ENCODE measurements at regions not wholly inside any gene's neighbourhood (a gene's known extent, or its start where the extent isn't known, plus 50 kb on each side); places are given as distances from the start of the nearest gene placed in this dataset.

- no peak for DNase-seq
Measured at GRCh38 chr13:107851670-107852069, 363.7 kb downstream of the LIG4 start.

DNA sequence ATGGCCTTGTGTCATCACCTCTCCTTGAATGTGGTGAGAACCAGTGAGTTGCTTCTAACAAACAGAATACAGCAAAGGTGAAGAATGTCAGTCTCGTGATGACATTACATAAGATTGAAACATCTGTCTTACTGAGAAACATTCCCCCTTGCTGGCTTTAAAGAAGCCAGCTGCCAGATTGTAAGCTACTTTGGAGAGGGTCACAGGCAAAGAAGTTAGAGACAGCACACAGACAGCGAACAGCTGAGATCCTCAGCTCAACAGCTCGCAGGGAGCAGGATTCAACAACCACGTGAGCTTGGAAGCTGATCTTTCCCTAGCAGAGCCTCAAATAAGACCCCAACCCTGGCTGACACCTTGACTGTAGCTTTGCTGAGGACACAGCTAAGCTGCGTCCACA is 367.9 kb downstream of the LIG4 start:
- DNase-seq = no peak

DNA sequence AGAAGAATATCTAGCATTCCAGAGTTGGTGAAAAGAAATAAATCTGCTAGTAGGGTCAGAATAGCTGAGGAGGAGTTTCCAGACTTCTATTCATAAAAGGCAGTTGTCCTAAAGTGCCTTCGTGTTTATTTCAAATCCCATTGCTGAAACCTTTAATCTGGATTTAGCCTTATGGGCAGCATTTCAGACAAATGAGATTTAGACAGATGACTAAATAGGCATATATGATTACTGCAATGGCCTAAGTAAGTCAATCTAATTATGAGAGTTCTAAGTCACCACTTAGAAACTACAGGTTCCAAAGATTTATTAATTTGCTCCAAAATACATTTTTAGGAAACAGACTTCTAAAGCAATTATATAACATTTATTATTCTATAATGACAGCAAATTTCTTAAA is 368.7 kb downstream of the LIG4 start:
- no peak for DNase-seq

DNA sequence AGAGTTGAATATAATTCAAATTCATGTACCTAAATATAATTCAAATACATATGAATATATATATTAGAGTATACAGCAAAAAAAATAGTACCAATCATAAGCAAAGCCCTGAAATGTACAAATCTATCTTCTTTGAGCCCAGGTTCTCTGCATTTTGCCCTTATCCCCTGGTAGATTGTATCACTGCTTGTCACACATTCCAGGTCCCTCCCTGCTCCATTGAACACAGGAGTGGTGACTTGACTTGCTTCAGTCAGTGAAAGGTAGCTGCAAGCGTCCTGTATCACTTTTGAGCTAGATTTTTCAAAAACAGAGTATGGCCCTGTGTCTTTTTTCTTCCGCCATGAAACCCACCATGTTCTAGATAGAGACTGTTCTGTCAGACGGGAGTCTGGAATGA is 369.4 kb downstream of the LIG4 start:
- DNase-seq = no peak

DNA sequence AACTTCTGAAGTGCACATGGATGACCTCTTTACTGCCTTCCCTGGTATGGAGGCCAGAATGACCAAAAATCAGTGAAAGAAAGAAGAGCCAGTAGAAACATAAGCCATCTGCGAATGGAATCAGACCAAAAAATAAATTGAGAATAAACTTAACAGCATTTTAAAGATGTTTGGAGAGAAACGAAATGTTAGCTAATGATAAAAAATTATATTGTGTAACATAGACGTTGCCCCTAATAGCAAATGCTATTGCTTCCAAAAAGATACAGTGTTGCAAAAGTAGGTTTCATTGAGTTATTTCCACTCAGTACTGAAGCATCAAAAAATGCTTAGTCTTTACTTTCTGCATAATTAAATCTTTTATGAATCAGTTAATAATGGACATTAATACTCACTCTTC is 371.7 kb downstream of the LIG4 start:
- DNase-seq = no peak

DNA sequence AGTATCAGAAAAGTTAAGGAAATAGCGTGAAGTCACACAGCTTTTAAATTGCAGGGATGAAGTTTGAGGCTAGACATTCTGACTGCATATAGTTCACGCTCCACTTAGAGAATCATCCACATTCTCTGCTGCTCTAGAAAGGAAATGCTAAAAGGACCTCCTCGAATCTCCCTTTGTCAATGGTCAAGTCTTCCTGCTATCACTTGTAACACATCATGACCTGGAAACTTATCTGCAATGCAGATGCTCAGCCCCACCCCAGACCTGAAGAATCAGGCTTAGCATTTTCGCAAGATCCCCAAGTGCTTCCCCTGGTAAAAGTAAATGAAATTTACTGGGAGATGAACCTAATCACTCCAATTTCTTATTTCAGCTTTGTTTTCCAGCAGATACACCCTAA is 372.1 kb downstream of the LIG4 start:
- DNase-seq = no peak

GRCh38 chr13:107842562-107843180 is 372.7 kb downstream of the LIG4 start:
- DNase-seq = no peak

GRCh38 chr13:107838588-107839161 is 376.7 kb downstream of the LIG4 start:
- DNase-seq = no peak

DNA sequence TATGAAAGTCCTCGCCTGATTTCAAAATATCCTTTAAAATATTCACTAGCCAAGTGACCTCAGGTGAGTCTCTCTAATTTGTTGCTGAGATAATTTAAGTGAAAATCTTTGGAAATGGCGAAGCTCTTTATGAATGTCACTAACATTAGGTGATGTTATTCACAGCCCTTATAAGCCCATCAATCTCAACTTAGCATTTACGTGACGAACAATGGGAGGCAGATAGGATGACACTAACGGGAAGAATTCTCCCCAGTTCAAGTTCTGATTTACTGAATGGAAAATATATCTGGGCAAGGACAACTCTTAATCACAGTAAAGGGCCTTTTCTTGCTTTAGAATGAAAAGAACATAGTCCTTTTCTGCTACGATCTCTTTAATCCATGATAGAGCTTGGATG is 378.7 kb downstream of the LIG4 start:
- no peak for DNase-seq

GRCh38 chr13:107835339-107836018 is 379.9 kb downstream of the LIG4 start:
- DNase-seq = no peak

GRCh38 chr13:107834717-107835116 is 380.6 kb downstream of the LIG4 start:
- DNase-seq = no peak

DNA sequence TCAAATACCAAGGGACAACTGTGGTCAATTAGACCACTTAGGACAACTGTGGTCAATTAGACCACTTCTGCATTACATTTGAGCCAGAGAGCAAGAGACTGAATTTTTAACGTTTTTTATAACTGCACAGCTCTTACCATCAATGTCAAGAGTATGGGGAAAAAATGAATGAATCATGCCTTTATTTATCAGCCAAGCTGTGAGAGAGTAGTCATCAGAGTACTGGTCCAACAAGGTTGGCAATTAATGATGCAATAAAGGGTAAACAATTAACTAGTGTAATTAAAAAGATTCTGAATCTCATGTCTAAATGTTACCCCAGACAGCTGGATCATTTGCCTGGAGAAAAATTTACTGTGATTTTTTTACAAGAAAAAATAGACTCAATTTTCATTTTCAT is 381.1 kb downstream of the LIG4 start:
- no peak for DNase-seq

GRCh38 chr13:107832500-107833100 is 382.7 kb downstream of the LIG4 start:
- no peak for DNase-seq

DNA sequence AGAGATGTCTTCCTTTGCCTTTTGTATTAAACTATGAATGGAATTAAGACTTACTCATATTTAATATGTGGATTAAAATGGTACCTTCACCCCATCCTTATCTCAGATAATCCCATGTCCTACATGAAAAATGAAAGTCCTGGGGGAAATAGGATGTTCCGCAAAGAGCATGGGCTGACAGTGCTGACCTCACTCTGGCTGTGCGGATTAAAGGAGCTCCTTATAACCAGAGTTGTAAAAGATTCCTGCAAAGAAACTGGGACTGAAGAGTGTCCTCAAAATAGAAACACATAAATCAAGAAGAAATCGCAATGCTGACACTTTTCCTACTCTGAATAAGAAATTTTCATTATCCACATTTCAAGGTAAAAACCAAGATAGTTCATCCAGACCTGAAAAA is 384.5 kb downstream of the LIG4 start:
- DNase-seq = no peak

DNA sequence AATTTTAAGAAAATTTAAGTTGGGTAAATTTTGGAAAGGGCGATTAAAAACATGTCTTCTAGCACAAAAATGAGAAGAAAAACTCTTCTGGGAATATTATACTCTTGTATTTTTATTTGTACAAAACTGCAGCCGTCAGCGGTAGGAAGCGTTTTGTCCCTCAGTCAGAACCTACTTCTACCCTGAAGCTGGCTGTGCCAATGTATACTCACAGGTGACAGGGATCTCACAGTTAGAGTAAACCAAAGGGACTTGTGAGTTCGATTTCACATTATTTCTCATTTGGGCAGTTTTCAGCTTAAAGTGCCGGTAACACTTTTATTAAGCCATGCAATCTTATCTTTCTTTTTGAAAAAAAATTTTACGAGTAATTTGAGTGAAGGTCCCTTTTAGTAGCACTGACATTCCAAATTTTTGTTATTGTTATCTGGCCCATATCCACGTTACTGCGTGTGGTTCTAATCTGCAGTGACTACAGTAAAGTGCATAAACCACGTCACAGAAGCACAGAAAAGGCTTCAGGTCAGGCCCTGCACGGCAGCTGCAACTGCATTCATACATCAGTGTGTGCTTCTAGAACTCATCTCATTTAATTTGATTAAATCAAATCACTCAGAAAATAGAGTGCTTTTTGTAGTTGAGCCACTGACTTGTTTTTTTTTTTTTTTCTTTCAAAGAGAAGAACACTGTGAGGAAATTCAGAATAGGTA is 387.3 kb downstream of the LIG4 start:
- no peak for DNase-seq

DNA sequence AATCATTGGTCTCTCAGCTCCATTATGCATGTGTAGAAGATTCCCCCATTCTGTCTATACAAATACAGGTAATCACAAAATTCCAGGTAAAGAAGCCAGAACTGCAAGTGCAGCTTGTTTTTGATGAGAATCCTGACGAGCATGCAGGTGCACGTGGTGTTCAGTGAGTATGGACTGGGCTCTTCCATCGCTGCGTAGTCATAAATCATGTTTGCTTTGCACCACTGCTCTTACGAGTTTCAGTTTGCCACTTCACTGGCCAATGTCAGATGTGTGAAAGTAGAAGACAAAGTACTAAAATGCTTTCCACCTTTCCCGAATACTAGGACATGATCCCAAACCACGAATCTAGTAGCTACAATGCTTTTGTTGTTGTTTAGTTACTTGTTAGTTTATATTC is 390.7 kb downstream of the LIG4 start:
- no peak for DNase-seq

GRCh38 chr13:107822006-107822405 is 393.3 kb downstream of the LIG4 start:
- DNase-seq = no peak

GRCh38 chr13:107821492-107821891 is 393.8 kb downstream of the LIG4 start:
- no peak for DNase-seq

DNA sequence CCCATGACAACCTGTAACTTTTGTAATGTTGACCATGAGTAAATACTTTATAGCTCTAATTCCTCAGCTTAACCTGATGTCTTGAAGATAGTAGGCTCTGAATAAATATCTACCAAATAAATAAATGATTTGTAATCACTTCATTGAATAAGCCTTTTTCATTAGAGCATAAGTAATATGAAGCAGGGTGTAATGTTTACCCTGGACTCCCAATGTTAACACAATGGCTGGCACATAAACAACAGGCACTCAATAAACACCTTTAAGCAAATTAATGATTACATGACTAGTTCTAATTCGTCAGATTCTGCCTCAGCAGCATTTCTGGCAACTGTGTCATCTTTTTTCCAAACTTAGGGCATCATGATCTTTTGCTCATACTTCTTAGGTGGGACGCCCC is 396.3 kb downstream of the LIG4 start:
- DNase-seq = no peak

- no peak for DNase-seq
Measured at GRCh38 chr13:107817647-107818287, 397.6 kb downstream of the LIG4 start.

GRCh38 chr13:107812014-107812412 is 403.3 kb downstream of the LIG4 start:
- DNase-seq = no peak

- no peak for DNase-seq
Measured at GRCh38 chr13:107811233-107812013, 403.9 kb downstream of the LIG4 start.

All from NCI-H446 treated with DMSO at 0.1 percent for 48 hours (cell line).